Right renal pelvis (tissue), 4 donors: ENCODE measurements at regions not wholly inside any gene's neighbourhood (a gene's known extent, or its start where the extent isn't known, plus 50 kb on each side); places are given as distances from the start of the nearest gene placed in this dataset.

Experiments
- DNase-seq, 4 donors: peaks; one replicate each; pipeline ENCODE4 v3.0.0-alpha.2; 2013; ENCODE audit warnings: low read depth in 4 of 4, low spot score in 3 of 4, missing footprints in 1 of 4

DNA sequence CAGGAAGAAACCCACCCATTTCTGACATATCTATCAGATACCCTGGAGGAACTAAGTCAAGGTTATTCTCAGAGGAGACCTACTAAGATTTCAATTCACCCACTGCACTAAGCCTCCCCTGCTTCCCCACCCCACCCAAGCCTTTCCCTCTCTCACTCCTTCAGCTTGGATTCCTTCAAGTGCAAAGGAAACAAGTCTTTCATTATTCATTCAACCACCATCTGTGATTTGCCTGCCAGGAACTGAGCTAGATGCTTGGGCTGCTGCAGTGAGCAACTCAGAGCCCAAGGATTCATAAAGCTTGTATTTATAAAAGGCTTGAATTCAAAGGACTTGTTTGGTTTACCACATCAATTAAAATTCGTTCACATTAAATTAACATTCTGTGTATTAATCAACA, 161.3 kb downstream of the GXYLT1 start:
- no peak for DNase-seq

DNA sequence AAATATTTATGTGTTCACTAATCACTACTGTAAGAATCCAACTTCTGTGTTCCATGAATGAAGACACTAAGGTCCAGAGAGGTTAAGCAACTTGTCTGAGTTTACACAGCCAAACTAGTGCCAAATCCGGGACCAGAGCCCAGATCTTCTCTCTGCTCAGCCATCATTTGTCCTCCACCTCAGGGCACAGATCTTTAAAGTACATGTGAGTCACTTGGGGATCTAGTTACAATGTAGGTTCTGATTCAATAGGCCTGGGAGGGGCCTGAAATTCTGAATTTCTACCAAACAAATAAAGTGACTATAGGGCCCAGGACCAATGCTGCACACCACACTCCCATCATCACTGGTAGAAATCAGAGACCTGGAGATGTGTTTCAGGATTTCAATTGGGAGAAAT, 162.9 kb downstream of the GXYLT1 start:
- DNase-seq, result no peak

GRCh38 chr12:41981013-41981412, 163.7 kb downstream of the GXYLT1 start:
- no peak for DNase-seq

DNA sequence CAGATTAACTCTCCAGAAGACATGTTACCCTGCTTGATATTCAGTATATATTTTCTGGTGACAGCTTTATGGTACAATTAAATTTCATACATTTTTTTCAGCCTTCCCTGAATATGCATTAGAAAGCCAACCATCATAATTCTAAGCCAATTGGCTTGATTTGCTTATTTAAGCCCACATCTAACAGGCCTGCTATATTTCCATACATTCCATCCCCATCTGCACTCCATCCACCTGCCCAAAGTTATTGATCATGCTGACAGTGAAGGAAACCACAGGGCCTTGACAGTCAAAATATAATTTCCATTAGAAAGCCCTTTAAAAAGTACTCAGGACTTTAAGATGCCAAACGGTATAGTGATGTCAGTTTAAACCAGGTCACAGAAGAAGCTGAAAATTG, 164.3 kb downstream of the GXYLT1 start:
- DNase-seq, result no peak

DNA sequence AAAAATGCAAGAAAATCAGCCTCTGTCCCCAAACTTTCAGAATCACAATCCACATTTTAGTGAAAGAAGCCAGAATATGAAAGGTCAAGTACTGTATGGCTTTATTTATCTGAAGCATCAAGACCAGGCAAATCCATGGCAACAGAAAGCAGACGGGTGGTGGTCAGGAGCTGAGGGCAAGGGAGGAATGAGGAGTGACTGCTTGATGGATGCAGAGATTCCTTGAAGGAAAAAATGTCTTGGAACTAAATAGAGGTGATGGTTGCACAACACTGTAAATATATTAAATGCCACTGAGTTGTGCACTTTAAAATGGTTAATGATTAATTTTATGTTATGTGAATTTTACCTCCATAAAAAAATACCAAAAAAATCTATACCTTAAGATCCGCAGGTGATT, 165.1 kb downstream of the GXYLT1 start:
- no peak for DNase-seq

GRCh38 chr12:41972598-41972997, 172.1 kb downstream of the GXYLT1 start:
- DNase-seq, result peak in 2 of 4 donors; percentile 44 to 50

DNA sequence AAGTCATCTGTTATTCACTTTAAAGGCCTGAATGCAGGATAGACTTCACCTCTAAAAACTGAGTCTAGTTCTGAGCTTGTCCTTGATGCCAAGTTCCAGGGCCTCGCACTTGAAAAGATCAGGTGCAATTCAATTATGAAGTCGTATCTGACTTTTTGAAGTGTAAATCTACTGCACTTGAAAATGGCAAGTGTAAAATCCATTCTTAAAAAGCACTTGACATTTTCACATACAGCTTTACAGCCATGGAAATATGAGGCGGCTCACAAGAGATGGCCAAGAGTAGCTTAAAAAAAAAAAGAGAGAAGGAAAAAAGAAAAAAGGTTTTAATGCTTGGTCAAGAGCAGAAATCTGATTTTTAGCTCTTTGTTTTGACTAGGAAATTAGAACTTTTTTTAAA, 172.5 kb downstream of the GXYLT1 start:
- no peak for DNase-seq

DNA sequence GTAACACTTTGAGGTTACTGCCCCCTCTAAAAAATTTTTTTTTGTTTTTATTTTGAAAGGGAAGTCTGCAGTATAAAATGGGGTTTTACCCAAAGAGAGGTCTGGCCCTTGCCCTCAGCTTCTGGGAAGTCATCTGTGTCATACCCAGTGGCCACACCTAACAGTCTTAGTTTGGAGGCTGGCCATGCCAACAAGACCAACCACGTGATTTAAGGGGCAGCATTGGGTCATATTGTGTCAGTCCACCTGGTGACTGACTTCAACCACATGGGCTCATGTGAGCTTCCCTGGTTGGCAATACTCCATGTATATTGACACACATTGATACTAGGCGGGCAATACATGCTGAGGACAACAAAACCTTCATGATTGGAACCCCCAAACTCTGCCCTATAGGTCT, 173.9 kb downstream of the GXYLT1 start:
- no peak for DNase-seq

DNA sequence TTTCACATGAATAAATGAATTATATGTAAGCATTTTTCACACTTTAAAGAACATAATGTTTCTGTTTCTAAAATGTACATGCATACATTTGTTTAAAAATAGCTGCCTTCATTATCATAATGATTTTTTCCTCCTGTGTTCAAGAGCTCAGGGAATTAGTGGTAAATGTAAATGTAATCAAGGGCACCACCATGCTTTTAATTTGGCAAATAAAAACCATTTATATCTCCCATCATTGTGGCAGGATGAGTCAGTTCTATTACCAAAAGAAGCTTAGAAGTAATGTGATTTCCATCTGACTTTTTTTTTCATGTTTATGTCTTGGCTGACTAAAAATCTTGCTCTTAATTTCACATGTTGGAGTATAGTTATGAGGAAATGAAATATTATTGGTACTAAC, 176.1 kb downstream of the GXYLT1 start:
- DNase-seq, result no peak

DNA sequence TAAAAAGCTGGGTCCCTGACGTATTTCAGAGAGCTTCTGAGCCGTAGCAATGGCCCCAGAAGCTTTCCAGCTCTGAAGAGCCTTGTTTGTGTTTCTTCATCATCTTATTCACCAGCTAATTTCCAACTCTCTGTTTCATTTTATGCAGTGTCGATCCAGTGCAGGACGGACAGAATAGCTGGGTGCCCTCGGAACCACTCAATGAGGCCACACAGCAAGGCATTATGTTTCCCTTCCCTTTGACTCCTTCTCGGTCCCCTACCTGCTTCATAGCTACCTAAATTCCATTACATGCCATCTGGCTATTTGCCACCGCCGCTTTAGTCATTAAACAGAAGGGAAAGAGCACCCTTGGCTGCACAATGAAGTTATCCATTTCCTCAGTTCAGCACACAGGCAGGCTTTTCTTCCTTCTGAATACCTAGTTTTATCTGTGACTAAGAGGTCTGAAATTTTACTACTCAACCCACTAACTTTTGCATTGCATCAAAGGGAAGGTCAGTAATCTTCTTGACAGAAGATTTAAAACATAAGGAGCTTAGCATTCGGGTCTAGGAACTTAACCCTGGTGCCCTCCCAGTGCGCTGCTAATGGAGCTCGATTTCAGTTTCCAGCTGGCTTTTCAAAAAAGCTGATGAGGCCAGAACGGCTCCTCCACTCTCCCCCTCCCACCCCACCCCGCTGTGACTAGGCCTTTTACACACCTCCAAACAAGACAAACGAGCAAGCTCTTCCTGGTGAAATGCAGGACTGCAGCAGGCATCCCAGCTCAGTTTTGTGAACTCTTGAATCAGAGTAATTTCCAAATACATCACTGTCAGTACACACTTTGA, 176.8 kb downstream of the GXYLT1 start:
- DNase-seq, result peak in 1 of 4 donors; percentile 60

GRCh38 chr12:41966916-41967315, 177.8 kb downstream of the GXYLT1 start:
- no peak for DNase-seq

GRCh38 chr12:41966001-41966400, 178.7 kb downstream of the GXYLT1 start:
- no peak for DNase-seq

- DNase-seq, result no peak
Observed at GRCh38 chr12:41963398-41963797, 181.3 kb downstream of the GXYLT1 start.

DNA sequence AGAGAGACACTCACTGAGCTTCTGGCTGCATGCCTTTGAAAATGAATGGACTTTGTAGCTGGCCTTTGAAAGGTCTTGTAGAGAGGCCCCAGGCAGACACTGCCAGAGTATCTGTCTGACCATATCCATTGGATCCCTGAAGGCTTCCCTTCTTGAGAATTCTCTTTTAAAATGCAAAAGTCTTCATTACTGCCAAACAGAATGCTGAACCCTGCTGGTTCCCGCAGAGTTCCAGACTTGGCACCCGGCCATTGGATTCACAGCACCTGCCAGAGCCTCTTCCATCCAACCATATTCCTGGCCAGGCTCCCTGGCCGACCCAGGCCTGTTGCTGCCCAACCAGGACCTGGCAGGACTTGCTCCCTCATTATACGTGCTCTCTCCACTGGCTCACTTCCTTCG, 182.5 kb downstream of the GXYLT1 start:
- no peak for DNase-seq

DNA sequence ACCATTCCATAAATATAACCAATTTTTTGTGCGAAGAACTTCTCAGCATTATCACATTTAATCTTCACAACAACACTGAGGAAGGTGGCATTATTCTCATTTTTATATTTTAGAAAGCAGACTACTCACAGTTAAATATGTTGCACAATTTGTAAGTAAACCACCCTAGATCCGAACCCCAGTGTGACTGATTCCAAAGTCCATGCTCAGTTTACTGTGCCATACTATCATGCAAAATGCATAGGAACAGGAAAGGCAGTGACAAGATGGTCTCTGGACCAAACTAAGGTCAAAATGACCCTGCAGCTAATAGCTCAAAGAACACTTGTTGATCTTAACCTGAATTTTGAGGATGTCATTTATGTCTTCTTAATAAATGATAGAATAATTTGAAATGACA, 185.4 kb downstream of the GXYLT1 start:
- DNase-seq, result no peak

- no peak for DNase-seq
Observed at GRCh38 chr12:41956353-41956752, 188.3 kb downstream of the GXYLT1 start.

GRCh38 chr12:41950455-41950854, 194.2 kb downstream of the GXYLT1 start:
- no peak for DNase-seq

DNA sequence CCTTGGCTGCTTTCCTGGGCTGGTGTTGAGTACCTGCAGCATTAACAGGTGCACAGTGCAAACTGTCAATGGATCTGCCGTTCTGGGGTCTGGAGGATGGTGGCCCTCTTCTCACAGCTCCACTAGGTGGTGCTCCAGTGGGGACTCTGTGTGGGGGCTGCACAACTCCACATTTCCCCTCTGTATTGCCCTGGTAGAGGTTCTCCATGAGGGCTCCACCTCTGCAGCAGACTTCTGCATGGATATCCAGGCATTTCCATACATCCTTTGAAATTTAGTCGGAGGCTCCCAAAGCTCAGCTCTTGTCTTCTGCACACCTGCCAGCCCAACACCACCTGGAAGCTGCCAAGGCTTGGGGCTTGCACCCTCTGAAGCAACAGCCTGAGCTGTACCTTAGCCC, 198.6 kb downstream of the GXYLT1 start:
- DNase-seq, result no peak

GRCh38 chr12:41944216-41944615, 200.5 kb downstream of the GXYLT1 start:
- no peak for DNase-seq

DNA sequence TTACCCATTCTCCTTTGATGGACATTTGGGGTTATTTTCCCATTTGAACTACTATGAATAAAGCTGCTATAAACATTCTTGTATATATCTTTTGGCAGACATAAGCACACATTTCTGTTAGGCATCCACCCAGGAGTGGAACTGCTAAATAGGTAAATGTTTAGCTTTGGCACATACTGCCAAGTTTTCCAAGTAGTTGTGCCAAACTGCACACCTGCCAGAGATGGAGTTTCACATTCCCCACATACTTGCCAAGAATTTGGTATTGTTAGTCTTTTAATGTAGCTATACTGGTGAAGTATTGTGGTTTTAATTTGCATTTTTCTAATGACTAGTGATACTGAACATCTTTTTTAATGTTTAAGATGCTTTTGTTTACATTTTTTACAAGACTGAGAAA, 201.0 kb downstream of the GXYLT1 start:
- DNase-seq, result no peak

GRCh38 chr12:41942354-41942753, 202.3 kb downstream of the GXYLT1 start:
- no peak for DNase-seq

DNA sequence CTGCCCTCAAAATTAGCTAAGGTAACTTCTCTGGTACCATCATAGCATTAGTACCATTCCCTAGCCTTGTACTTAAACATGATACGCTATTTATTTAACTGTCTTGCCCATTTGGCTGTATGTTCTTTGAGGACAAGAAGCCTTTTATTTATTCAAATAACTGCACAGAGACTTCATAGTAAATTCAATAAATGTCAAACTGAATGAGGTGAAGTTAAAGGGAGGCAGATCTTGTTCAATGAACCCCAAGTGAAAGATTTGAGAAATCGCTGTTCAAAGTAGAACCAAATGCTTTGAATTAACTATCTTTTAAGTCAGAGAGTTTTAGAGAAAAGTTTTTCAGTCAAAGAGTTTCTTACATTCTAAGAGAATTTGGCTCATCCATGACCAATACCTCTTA, 203.6 kb downstream of the GXYLT1 start:
- no peak for DNase-seq

DNA sequence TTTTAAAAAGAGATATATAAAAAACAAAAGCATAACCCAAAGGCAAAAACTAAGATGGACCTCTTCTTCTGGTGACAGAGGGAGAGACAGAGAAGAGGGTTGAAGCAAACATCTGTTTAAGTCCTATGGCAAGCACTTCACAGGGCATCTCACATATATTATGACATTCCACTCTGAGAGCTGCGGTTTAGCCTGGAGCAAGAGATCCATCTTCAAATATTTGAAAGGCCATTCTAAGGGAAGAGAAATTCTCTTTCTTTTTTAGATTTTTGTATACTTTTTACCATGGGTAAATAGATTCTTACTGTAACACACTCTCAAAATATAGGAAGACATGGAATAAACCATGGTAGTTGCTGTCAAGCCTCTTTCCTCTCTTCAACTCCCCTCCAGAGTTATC, 204.1 kb downstream of the GXYLT1 start:
- no peak for DNase-seq
